SJSA1 (cell line): ENCODE measurements at regions not wholly inside any gene's neighbourhood (a gene's known extent, or its start where the extent isn't known, plus 50 kb on each side); places are given as distances from the start of the nearest gene placed in this dataset.
"Not testable (repeated sequence)": the region's sequence is repeated elsewhere in the genome, so short reads cannot be mapped to it uniquely, and the experiment has no call there.

Experiments
- DNase-seq, 2 experiments: peaks; one replicate each; pipeline ENCODE4 v3.0.0-alpha.2; 2015 to 2020; ENCODE audit warnings: low spot score in 2 of 2, low read depth in 1 of 2
- H3K27ac ChIP-seq: fragments of 250-450 bp; sonication (Bioruptor Pico); 2 replicates; pipeline ENCODE4 v1.5.1; 2020; ENCODE audit warnings: mild to moderate bottlenecking, moderate library complexity
- H3K27me3 ChIP-seq: fragments of 250-450 bp; sonication (Bioruptor Pico); replicated peaks from 2 replicates; pipeline ENCODE4 v1.5.1; 2020; ENCODE audit warnings: mild to moderate bottlenecking, moderate library complexity
- H3K36me3 ChIP-seq: fragments of 250-450 bp; sonication (Bioruptor Pico); 2 replicates; pipeline ENCODE4 v1.5.1; 2020; ENCODE audit warnings: mild to moderate bottlenecking
- H3K4me1 ChIP-seq: fragments of 250-450 bp; sonication (Bioruptor Pico); replicated peaks from 2 replicates; pipeline ENCODE4 v1.6.1; 2021; ENCODE audit warnings: mild to moderate bottlenecking
- H3K4me3 ChIP-seq: fragments of 250-450 bp; sonication (Bioruptor Pico); 2 replicates; pipeline ENCODE4 v1.5.1; 2020; ENCODE audit warnings: mild to moderate bottlenecking
- H3K9me3 ChIP-seq: fragments of 250-450 bp; sonication (Bioruptor Pico); replicated peaks from 2 replicates; pipeline ENCODE4 v1.5.1; 2020; ENCODE audit warnings: mild to moderate bottlenecking

GRCh38 chr3:106108925-106109324 is 240.1 kb upstream of the CBLB start:
- Histone ChIP-seq H3K27me3 (no peaks in the 10 kb centered on the region), H3K4me3 (no peak overlapping the region)

GRCh38 chr3:106112561-106112960 is 243.7 kb upstream of the CBLB start:
- not testable (repeated sequence) for H3K4me1 ChIP-seq, DNase-seq, H3K36me3 ChIP-seq

More at GRCh38 chr3:106108925-106109324, 240.1 kb upstream of the CBLB start:
- Histone ChIP-seq H3K4me1 (no peaks in the 10 kb centered on the region), H3K36me3 (no peaks in the 10 kb centered on the region), H3K9me3 (no peaks in the 10 kb centered on the region), H3K27ac (no peak overlapping the region)
- DNase-seq: no peak

GRCh38 chr3:106113747-106114146 is 244.9 kb upstream of the CBLB start:
- no peaks in the 10 kb centered on the region for H3K27me3 ChIP-seq
- no peak for DNase-seq
- peaks cover 8% of the 10 kb centered on the region for H3K4me1 ChIP-seq
- H3K9me3 ChIP-seq: no peaks in the 10 kb centered on the region
- no peak overlapping the region for H3K4me3 ChIP-seq
- H3K36me3 ChIP-seq: no peaks in the 10 kb centered on the region
- peak overlapping the region; percentile 50; the same call in 1 of the 2 replicates for H3K27ac ChIP-seq

More at GRCh38 chr3:106112561-106112960, 243.7 kb upstream of the CBLB start:
- not testable (repeated sequence) for H3K27ac ChIP-seq, H3K4me3 ChIP-seq, H3K27me3 ChIP-seq, H3K9me3 ChIP-seq

- no peaks in the 10 kb centered on the region for H3K36me3 ChIP-seq
- peak in 1 of 2 experiments; percentile 14 for DNase-seq
- H3K27ac ChIP-seq: peak overlapping the region; percentile 50
Observed at GRCh38 chr3:106114220-106114619, 245.4 kb upstream of the CBLB start.

GRCh38 chr3:106114848-106115247 is 246.0 kb upstream of the CBLB start:
- Histone ChIP-seq H3K27ac (peak overlapping the region; percentile 44; the same call in 1 of the 2 replicates), H3K9me3 (no peaks in the 10 kb centered on the region)
- DNase-seq: no peak

More at GRCh38 chr3:106114220-106114619, 245.4 kb upstream of the CBLB start:
- H3K9me3 ChIP-seq: no peaks in the 10 kb centered on the region
- peaks cover 8% of the 10 kb centered on the region for H3K4me1 ChIP-seq
- H3K4me3 ChIP-seq: no peak overlapping the region
- H3K27me3 ChIP-seq: no peaks in the 10 kb centered on the region

GRCh38 chr3:106115557-106115956 is 246.7 kb upstream of the CBLB start:
- H3K27me3 ChIP-seq: no peaks in the 10 kb centered on the region

More at GRCh38 chr3:106114848-106115247, 246.0 kb upstream of the CBLB start:
- Histone ChIP-seq H3K27me3 (no peaks in the 10 kb centered on the region), H3K4me3 (no peak overlapping the region), H3K36me3 (no peaks in the 10 kb centered on the region), H3K4me1 (peaks cover 8% of the 10 kb centered on the region)

GRCh38 chr3:106116733-106117489 is 248.1 kb upstream of the CBLB start:
- no peak overlapping the region for H3K4me3 ChIP-seq
- peaks cover 13% of the 10 kb centered on the region for H3K4me1 ChIP-seq
- H3K27me3 ChIP-seq: no peaks in the 10 kb centered on the region
- DNase-seq: no peak
- H3K36me3 ChIP-seq: no peaks in the 10 kb centered on the region
- no peaks in the 10 kb centered on the region for H3K9me3 ChIP-seq
- no peak overlapping the region for H3K27ac ChIP-seq

More at GRCh38 chr3:106115557-106115956, 246.7 kb upstream of the CBLB start:
- Histone ChIP-seq H3K27ac (peak overlapping the region; percentile 44; the same call in 1 of the 2 replicates), H3K4me1 (peaks cover 13% of the 10 kb centered on the region), H3K4me3 (no peak overlapping the region), H3K9me3 (no peaks in the 10 kb centered on the region), H3K36me3 (no peaks in the 10 kb centered on the region)
- DNase-seq: no peak

DNA sequence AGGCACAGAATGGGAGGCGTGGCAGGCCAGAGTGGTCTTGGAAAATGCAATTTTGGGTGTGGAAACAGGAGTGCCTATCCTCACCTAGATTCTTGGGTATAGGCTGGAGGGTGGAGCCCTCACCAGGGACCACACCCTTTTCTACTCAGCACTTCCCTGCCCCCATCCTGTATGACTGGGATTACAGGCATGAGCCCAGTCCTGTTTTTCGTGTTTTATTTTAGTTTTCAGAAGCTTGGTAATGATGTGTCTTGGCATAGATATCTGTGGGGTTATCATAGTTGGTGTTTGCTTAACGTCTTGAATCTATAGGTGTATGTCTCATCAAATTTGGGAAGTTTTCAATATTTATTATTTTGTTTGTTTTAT is 248.7 kb upstream of the CBLB start:
- no peaks in the 10 kb centered on the region for H3K36me3 ChIP-seq
- H3K4me1 ChIP-seq: peaks cover 13% of the 10 kb centered on the region
- no peak overlapping the region for H3K27ac ChIP-seq
- no peaks in the 10 kb centered on the region for H3K27me3 ChIP-seq
- no peaks in the 10 kb centered on the region for H3K9me3 ChIP-seq
- DNase-seq: no peak
- no peak overlapping the region for H3K4me3 ChIP-seq

- Histone ChIP-seq H3K27ac (no peak overlapping the region), H3K9me3 (no peaks in the 10 kb centered on the region), H3K4me3 (no peak overlapping the region), H3K36me3 (no peaks in the 10 kb centered on the region), H3K4me1 (peaks cover 8% of the 10 kb centered on the region; the same call in 1 of the 2 replicates), H3K27me3 (no peaks in the 10 kb centered on the region)
- DNase-seq: no peak
Observed at GRCh38 chr3:106119614-106120082, 250.8 kb upstream of the CBLB start.

DNA sequence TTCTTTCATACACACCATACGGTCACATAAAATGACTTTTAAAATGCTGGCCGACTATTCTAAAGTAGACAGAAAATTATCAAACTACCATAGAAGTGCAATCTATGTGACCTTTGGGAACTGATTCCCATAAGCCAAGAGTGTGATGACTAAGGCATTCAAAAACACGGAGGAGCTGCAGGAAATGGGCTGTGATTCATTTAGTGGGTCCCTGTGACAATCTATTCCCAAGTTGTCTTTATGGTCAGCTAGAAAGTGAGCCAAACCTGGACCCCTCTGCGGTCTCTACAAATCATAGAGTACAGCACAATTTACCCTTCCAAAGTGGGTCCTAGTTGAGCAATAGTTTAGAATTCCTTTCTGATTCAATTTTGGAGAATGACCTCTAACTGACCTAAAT is 251.5 kb upstream of the CBLB start:
- H3K4me1 ChIP-seq: peaks cover 4% of the 10 kb centered on the region; the same call in 1 of the 2 replicates
- no peaks in the 10 kb centered on the region for H3K36me3 ChIP-seq
- H3K27me3 ChIP-seq: no peaks in the 10 kb centered on the region
- no peak for DNase-seq
- H3K9me3 ChIP-seq: no peaks in the 10 kb centered on the region
- no peak overlapping the region for H3K4me3 ChIP-seq
- H3K27ac ChIP-seq: no peak overlapping the region

DNA sequence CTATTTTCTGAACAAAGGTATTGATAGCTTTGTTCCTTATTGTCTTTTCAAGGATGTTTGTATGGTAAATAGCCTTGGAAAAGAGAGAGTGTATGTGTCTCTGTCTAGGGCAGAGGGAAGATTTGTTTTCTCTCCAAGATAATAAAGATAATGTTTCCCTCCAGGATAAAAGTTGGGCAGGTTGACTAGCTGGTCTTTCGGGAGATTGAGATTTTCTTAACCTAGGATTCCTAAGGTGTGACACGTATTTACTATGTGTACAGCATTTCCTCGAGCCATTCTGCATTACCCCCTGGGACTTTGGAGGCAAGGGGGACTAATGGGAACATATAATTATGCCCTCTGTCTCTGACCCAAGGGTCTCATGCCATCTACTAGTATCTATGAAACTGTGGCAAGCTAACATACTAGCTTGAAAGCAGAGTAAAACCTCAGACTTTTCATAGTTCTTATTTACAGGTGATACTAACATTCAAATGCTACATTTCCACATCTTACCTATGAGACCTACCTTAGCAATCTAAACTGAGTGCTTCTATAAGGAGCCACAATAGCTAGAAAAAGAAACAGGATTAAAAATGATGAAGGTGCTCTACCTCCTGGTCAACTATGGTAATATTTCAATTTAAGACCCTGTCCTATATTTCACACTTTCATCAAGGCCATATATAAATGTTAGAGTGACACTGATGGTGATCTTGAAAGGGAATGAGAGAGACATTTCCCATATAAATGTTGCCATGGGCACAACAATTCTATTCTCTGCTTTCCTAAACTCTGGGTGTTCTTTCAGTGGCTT is 252.9 kb upstream of the CBLB start:
- Histone ChIP-seq H3K4me1 (peaks cover 12% of the 10 kb centered on the region; the same call in 1 of the 2 replicates), H3K27me3 (no peaks in the 10 kb centered on the region), H3K4me3 (no peak overlapping the region), H3K9me3 (no peaks in the 10 kb centered on the region), H3K27ac (no peak overlapping the region), H3K36me3 (no peaks in the 10 kb centered on the region)
- no peak for DNase-seq

GRCh38 chr3:106124818-106125217 is 256.0 kb upstream of the CBLB start:
- no peaks in the 10 kb centered on the region for H3K36me3 ChIP-seq
- H3K9me3 ChIP-seq: no peaks in the 10 kb centered on the region
- no peak overlapping the region for H3K4me3 ChIP-seq
- no peaks in the 10 kb centered on the region for H3K27me3 ChIP-seq
- no peak for DNase-seq
- no peak overlapping the region for H3K27ac ChIP-seq
- peaks cover 12% of the 10 kb centered on the region; the same call in 1 of the 2 replicates for H3K4me1 ChIP-seq

GRCh38 chr3:106125321-106125720 is 256.5 kb upstream of the CBLB start:
- Histone ChIP-seq H3K4me1 (peaks cover 10% of the 10 kb centered on the region; the same call in 1 of the 2 replicates), H3K27me3 (no peaks in the 10 kb centered on the region), H3K9me3 (no peaks in the 10 kb centered on the region), H3K36me3 (no peaks in the 10 kb centered on the region), H3K4me3 (no peak overlapping the region), H3K27ac (no peak overlapping the region)
- no peak for DNase-seq
